ENCODE measurements at regions not wholly inside any gene's neighbourhood (a gene's known extent, or its start where the extent isn't known, plus 50 kb on each side); places are given as distances from the start of the nearest gene placed in this dataset.

DNA sequence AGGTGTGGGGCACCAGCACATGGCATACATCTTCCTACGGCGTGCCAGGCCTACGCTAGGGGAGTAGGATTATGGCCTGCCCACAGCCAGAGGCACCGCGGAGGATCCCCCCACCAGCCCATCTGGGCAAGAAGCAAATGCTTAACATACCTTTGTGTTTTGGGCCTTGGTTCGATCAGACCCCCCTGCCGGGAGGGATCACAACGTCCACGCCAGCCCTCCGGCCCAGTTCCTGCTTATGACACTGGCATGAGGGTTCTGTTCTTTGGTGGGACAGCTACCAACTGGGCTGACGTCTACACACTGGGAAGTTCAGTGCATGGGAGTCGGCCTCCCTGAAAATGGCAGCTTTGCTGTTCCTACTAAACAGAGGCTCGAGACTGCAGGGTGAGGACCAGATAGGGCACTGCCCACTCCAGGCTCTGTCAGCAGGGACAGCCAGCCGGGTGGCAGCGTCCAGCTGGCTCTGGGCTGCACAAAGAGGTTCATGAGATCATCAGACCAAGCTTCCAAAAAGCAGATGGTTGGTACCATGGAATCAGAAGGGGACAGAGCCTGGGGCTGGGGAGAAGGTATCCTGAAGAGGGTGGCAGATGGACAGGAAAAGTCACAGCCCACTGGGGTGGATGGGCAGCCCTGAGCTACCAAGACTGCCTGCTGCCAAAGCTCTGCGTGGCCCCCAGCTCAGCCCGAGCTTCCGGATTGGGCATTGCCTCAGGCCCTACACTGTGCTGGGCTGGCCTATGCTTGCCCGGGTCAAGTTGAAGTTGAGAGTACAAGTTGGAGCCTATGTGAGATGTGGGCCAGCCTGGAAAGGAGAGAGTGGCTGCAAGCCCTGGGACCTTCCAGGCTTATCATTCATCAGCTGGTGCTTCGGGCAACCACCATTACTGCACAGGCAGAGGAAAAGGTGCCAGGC, 61.7 kb upstream of the TEX51 start:
- no peak for TF ChIP-seq POLR2A (IDR thresholded peaks at IDR 0.05; ENCODE audit: extremely low read depth, insufficient read length)
- TF ChIP-seq, protein P1, sequence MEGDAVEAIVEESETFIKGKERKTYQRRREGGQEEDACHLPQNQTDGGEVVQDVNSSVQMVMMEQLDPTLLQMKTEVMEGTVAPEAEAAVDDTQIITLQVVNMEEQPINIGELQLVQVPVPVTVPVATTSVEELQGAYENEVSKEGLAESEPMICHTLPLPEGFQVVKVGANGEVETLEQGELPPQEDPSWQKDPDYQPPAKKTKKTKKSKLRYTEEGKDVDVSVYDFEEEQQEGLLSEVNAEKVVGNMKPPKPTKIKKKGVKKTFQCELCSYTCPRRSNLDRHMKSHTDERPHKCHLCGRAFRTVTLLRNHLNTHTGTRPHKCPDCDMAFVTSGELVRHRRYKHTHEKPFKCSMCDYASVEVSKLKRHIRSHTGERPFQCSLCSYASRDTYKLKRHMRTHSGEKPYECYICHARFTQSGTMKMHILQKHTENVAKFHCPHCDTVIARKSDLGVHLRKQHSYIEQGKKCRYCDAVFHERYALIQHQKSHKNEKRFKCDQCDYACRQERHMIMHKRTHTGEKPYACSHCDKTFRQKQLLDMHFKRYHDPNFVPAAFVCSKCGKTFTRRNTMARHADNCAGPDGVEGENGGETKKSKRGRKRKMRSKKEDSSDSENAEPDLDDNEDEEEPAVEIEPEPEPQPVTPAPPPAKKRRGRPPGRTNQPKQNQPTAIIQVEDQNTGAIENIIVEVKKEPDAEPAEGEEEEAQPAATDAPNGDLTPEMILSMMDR (IDR thresholded peaks at IDR 0.05; ENCODE audit: low read depth, low read length) = no peak
- TF ChIP-seq, protein P2, sequence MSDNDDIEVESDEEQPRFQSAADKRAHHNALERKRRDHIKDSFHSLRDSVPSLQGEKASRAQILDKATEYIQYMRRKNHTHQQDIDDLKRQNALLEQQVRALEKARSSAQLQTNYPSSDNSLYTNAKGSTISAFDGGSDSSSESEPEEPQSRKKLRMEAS (IDR thresholded peaks at IDR 0.05; ENCODE audit: low read depth, low read length) = no peak
